ENCODE measurements at regions not wholly inside any gene's neighbourhood (a gene's known extent, or its start where the extent isn't known, plus 50 kb on each side); places are given as distances from the start of the nearest gene placed in this dataset.

- H3K36me3 ChIP-seq (ENCODE audit: insufficient read depth): no peaks in the 10 kb centered on the region
- H4K20me1 ChIP-seq (replicated peaks; ENCODE audit: insufficient read depth): no peaks in the 10 kb centered on the region
- Mint-ChIP-seq H3K4me1 (peaks cover 10% of the 10 kb centered on the region; the same call in 2 of the 3 replicates), H3K9me3 (no peaks in the 10 kb centered on the region), H3K27ac (no peak overlapping the region), H3K4me3 (no peak overlapping the region), H3K27me3 (ENCODE audit: insufficient read depth, low read depth, poor library complexity) (no peaks in the 10 kb centered on the region), H3K36me3 (ENCODE audit: low read depth) (no peaks in the 10 kb centered on the region)
- peak; percentile 4 for DNase-seq (ENCODE audit: low spot score)
- H3K27me3 ChIP-seq (ENCODE audit: insufficient read depth): no peaks in the 10 kb centered on the region
- H3K27ac ChIP-seq (ENCODE audit: low read depth): no peak overlapping the region
- no peak for TF ChIP-seq STAT1 (IDR thresholded peaks at IDR 0.05; ENCODE audit: unreplicated experiment)
- TF ChIP-seq CTCF (conservative IDR thresholded peaks at IDR 0.05; ENCODE audit: low read depth in 2 of 2): peak; percentile 41 to 56
- H3K4me2 ChIP-seq: no peak overlapping the region
- no peak overlapping the region for H3K4me3 ChIP-seq
- no peaks in the 10 kb centered on the region for H3K9me2 ChIP-seq (ENCODE audit: insufficient read depth)
- no peak overlapping the region for H2AFZ ChIP-seq
- no peaks in the 10 kb centered on the region for H3F3A ChIP-seq (replicated peaks; ENCODE audit: low read depth)
- no peak for ATAC-seq
- H3K4me1 ChIP-seq (ENCODE audit: insufficient read depth): no peaks in the 10 kb centered on the region; the same call in 1 of the 2 replicates
- no peaks in the 10 kb centered on the region for H3K79me2 ChIP-seq (replicated peaks; ENCODE audit: insufficient read depth)
Measured at GRCh38 chr6:74752303-74752702, 453.6 kb downstream of the COL12A1 start.

GRCh38 chr6:74750826-74751225 lies 455.0 kb downstream of the COL12A1 start:
- Histone ChIP-seq H3K4me1 (ENCODE audit: insufficient read depth) (no peaks in the 10 kb centered on the region; the same call in 1 of the 2 replicates), H4K20me1 (replicated peaks; ENCODE audit: insufficient read depth) (no peaks in the 10 kb centered on the region), H3K27me3 (ENCODE audit: insufficient read depth) (no peaks in the 10 kb centered on the region), H3K27ac (ENCODE audit: low read depth) (no peak overlapping the region), H3K4me2 (no peak overlapping the region), H3K79me2 (replicated peaks; ENCODE audit: insufficient read depth) (no peaks in the 10 kb centered on the region), H3K9me2 (ENCODE audit: insufficient read depth) (no peaks in the 10 kb centered on the region), H3K36me3 (ENCODE audit: insufficient read depth) (no peaks in the 10 kb centered on the region), H3F3A (replicated peaks; ENCODE audit: low read depth) (no peaks in the 10 kb centered on the region), H3K4me3 (no peak overlapping the region), H2AFZ (0 out of 2 replicates have a peak overlapping the region, but pooled peaks have one; percentile 15)
- ATAC-seq: no peak
- Mint-ChIP-seq H3K9me3 (no peaks in the 10 kb centered on the region), H3K4me3 (no peak overlapping the region), H3K36me3 (ENCODE audit: low read depth) (no peaks in the 10 kb centered on the region), H3K4me1 (peaks cover 10% of the 10 kb centered on the region; the same call in 2 of the 3 replicates), H3K27me3 (ENCODE audit: insufficient read depth, low read depth, poor library complexity) (no peaks in the 10 kb centered on the region), H3K27ac (no peak overlapping the region)
- TF ChIP-seq ZNF462 (CRISPR knock-in tag; IDR thresholded peaks at IDR 0.05) (no peak), ZNF331 (CRISPR knock-in tag; IDR thresholded peaks at IDR 0.05; ENCODE audit: low read depth) (no peak), EZH2phosphoT487 (IDR thresholded peaks at IDR 0.05; ENCODE audit: unreplicated experiment) (no peak)
- DNase-seq (ENCODE audit: low spot score): no peak

Measured in GM23338 (cell line).